Astrocyte of the cerebellum (primary cell): ENCODE measurements at regions not wholly inside any gene's neighbourhood (a gene's known extent, or its start where the extent isn't known, plus 50 kb on each side); places are given as distances from the start of the nearest gene placed in this dataset.
"Not testable (repeated sequence)": the region's sequence is repeated elsewhere in the genome, so short reads cannot be mapped to it uniquely, and the experiment has no call there.

Experiments used
- DNase-seq: peaks from one replicate; pipeline ENCODE4 v3.0.0-alpha.2; 2011; ENCODE audit warnings: low read depth
- H3K4me3 ChIP-seq: 2 replicates; pipeline ENCODE4 v1.5.1; 2011; ENCODE audit warnings: mild to moderate bottlenecking, low read depth, low read length, moderate library complexity
- CTCF ChIP-seq: IDR thresholded peaks from 2 replicates; pipeline ENCODE4 v1.5.1; 2012; ENCODE audit warnings: low read length, low read depth, moderate library complexity, mild to moderate bottlenecking; ENCODE audit errors: missing control alignments
- in situ Hi-C: cut with HindIII; loops from 2 replicates; pipeline ENCODE4 v1.10.0; 2017; ENCODE audit warnings: low sequenced_read_pairs

DNA sequence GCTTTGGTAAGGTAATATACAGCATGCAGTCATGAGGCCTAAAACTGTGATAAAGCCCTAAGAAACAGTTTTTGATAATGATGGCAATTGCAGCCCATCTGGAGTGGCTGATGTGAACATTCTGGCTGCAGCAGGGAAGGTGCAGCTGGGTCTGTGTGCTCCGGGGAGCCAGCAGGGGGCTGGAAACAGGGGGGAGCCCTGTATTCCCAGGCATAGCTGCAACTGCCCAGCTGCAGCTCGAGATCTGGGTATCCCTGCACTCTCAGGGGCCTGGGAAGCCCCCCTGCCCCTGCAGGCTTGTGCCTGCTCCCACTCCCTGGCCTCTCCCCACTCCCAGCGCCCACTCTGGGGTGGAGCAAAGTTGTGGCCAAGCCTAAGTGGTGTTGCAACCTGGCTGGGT is 95.6 kb downstream of the RRAGB start:
- no peak for DNase-seq
- no peak for TF ChIP-seq CTCF
- in situ Hi-C loops, result no loop called here

DNA sequence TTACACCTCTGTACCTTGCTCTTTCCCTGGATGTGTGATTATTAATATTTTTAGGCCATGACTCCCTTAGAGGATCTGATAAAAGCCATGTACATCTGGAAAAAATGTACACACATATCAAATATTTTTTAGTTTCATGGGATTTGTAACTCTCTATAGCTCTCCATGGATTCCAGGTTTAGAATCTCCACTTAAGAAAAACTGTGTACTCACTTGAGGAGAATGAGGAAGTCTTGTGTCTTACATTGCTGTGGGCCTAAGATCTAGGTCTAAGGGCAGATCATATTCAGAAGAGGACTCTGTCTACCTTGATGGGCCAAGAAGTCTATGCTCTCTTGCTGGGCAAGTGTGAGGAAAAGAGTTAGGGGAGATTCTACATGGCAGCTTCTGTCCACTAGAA is 98.0 kb downstream of the RRAGB start:
- in situ Hi-C loops, result no loop called here
- no peak for TF ChIP-seq CTCF
- DNase-seq, result no peak
- no peak overlapping the region for H3K4me3 ChIP-seq

More for the DNA sequence above, 95.6 kb downstream of the RRAGB start:
- H3K4me3 ChIP-seq, result no peak overlapping the region

DNA sequence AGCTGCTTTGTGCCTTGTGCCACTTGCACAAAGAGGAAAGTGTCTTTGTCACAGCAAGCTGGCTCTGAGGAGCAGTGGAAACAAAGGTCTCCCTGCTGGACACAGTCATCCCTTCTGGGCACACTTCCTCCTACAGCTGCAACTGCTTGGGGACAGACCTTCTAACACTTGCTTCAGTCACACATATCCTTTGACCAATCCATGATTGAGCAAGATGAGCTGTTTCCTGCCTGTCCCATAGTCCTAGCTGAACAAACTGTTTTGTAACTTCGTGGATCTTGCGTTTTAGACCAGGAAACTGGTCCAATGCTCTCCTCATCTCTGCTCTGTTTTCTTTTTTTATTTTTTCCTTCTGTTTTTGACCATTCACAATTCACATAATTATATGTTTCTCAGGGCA is 98.5 kb downstream of the RRAGB start:
- in situ Hi-C loops, result no loop called here
- no peak for DNase-seq
- H3K4me3 ChIP-seq, result no peak overlapping the region
- no peak for TF ChIP-seq CTCF

DNA sequence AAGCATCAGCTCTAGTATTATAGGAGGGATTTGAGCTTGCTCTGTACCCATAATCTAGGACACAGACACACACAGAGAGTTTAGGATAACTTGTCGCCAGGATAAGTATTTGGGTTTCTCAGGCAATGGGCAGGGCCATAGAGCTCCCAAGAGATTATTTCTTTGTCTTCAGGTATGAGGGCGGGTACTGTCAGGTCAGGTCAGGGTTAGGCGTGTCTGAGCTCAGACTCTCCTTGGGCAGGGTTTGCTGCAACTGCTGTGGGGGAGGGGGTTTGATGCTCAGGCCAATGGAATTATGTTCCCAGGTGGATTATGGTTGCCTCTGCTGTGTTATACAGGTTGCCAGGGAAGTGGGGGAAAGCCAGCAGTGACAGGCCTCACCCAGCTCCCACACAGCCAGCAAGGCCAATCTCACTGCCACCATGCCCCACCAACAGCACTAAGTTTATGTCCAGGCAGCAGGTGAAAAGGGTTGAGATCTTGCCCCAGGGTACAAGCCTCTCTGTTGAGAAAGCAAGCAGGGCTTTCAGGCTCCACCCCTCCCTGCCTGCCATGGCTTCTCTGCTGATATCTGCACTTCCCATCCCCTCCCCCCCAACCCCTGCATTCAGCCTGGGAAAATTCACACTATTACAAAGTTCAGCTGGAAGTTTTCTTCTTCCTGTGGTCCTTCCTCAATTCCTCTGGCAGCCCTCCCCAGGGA is 101.3 kb downstream of the RRAGB start:
- in situ Hi-C loops, result no loop called here
- no peak for DNase-seq
- H3K4me3 ChIP-seq, result no peak overlapping the region
- no peak for TF ChIP-seq CTCF

- H3K4me3 ChIP-seq, result no peak overlapping the region
- TF ChIP-seq CTCF, result no peak
- DNase-seq, result no peak
- in situ Hi-C loops, result no loop called here
Observed at GRCh38 chrX:55839485-55839884, 121.9 kb downstream of the RRAGB start.

DNA sequence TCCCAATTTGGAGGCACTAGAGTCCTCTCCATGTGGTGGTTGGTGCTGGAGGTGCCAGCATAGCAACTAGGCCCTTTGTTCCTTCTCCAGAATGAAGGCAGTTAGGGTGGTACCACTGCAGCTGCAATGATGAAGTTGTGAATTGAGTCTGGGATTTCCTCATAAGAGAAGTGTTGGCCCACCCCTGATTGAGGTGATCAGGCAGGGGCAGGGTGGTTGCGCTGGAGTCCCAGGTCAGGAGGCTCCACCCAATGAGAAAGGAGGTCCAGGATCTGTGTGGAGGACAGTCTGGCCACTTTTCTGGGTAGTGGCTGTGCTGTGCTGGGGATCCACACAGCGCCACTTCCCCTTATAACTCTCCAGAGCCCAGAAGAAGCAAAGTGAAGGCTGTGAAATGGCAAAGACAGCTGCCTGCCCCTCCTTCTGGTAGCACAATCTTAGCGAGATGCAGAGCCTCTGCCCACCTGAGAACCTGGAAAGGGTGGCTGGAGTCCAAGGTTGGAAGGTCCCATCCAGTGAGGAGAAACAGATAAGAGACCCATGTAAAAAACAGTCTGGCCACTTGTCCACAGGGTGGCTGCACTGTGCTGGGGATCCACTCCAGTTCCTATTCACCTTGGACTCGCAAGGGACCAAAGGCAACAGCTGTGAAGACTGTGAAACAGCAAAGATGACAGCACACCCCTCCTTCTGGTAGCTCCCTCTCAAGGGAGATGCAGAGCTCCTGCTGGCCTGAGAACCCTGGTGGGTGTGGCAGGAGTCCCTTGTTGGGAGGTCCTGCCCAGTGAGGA is 124.6 kb downstream of the RRAGB start:
- no peak for DNase-seq
- no peak overlapping the region for H3K4me3 ChIP-seq
- in situ Hi-C loops, result no loop called here
- TF ChIP-seq CTCF, result no peak

DNA sequence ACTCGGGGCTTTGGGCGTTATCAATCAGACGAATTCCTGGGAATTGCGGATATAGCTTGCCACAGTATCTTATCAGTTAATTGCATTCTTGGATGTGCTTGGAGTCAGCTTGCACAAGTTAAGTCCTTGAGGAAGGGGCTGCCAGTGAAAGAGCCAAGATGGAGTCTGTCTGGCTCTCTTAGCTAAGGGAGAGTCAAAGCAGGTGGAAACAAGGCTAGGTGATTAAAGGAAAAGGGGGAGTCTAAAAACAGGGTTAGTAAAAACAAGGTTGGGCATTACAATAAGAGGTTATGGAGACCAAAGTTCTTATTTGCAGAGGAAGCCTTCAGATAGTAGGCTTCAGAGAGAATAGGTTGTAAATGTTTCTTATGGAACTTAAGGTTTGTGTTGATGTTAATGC is 149.2 kb downstream of the RRAGB start:
- DNase-seq, H3K4me3 ChIP-seq, in situ Hi-C loops: not testable (repeated sequence)
